ENCODE measurements at regions not wholly inside any gene's neighbourhood (a gene's known extent, or its start where the extent isn't known, plus 50 kb on each side); places are given as distances from the start of the nearest gene placed in this dataset.

DNA sequence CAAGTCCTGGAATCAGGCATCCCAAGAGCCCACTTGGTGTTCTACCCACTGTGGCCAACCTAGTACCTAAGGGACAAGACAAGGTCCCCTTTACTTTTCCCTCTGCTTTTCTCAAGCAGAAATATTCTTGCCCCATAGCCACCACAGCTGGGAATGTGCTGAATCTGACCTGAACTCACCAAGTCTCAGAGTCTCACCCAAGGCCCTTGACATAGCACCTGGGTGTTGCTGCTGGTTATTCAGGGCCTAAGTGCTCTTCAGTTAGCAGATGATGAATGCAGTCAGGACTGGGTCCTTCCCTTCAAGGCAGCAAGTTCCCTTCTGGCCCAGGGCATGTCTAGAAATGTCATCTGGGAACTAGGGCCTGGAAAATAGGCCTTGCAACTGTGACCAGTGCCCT is 201.8 kb upstream of the SERP2 start:
- ChIA-PET POLR2A (no interaction called here), CTCF (no interaction called here)
- no peak for DNase-seq (ENCODE audit: extremely low spot score)
- no peak for TF ChIP-seq LEF1 (IDR thresholded peaks at IDR 0.05; ENCODE audit: borderline replicate concordance)

DNA sequence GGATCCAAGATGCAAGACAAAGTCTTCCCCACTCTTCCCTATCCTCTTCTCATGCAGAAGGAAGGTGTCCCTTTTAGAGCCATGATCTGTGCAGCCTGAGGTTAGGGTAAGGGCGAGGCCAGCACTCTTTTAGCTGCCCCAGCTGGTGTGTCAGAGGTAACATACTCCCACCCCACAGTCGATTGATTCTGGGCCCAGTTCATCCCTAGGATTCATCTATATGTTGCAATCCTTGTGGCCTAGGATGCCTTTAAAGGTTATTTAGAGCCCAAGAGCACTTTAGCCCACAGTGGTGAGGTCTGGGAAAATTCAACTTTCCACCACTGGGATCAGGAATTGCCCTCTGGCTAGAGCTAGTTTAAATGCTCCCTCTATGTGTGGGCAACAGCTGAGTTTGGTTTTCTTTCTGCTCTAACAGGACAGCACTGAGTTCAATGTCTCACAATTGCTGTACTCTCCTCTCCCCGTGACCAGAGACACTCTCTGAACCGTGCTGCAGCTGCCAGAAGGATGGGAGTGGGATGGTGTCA is 201.3 kb upstream of the SERP2 start:
- ChIA-PET CTCF (no interaction called here), POLR2A (no interaction called here)
- TF ChIP-seq ZNF384 (IDR thresholded peaks at IDR 0.05) (no peak), SP1 (IDR thresholded peaks at IDR 0.05) (no peak)
- DNase-seq (ENCODE audit: extremely low spot score) = no peak

DNA sequence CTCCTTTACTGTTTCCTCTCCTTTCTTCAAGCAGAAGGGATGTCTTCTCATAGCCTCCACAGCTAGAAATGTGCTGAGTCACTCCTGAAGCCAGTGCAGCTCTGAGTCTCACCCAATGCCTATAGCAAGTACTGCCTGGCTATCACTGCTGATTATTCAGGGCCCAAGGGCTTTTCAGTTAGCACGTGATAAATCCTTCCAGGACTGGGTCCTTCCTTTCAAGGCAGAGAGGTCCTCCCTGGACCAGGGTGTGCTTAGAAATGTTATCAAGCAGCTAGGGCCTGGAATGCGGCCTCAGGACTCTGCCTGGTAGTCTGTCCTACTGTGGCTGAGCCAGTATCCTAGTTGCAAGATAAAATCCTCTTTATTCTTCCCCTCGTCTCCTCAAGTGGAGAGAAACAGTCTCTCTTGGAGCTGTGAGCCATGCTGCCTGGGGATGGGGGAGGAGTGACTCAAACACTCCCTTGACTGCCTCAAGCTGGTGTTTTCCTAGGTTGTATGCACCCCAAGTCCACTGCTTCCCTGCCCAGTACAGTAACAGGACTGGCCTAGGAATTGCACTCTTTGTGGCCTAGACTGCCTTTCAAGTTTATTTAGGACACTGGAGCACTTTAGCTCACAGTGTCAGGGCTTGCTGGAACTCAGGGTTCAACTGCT is 198.7 kb upstream of the SERP2 start:
- ChIA-PET CTCF (no interaction called here), POLR2A (no interaction called here)
- DNase-seq (ENCODE audit: extremely low spot score) = no peak
- TF ChIP-seq BHLHE40 (IDR thresholded peaks at IDR 0.05; ENCODE audit: borderline replicate concordance) = no peak
- TF ChIP-seq FOXA1 (IDR thresholded peaks at IDR 0.05) = no peak
- TF ChIP-seq ELF4 (IDR thresholded peaks at IDR 0.05) = no peak
- TF ChIP-seq NFRKB (IDR thresholded peaks at IDR 0.05) = no peak
- TF ChIP-seq, protein P1, sequence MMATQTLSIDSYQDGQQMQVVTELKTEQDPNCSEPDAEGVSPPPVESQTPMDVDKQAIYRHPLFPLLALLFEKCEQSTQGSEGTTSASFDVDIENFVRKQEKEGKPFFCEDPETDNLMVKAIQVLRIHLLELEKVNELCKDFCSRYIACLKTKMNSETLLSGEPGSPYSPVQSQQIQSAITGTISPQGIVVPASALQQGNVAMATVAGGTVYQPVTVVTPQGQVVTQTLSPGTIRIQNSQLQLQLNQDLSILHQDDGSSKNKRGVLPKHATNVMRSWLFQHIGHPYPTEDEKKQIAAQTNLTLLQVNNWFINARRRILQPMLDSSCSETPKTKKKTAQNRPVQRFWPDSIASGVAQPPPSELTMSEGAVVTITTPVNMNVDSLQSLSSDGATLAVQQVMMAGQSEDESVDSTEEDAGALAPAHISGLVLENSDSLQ (IDR thresholded peaks at IDR 0.05) = no peak
- TF ChIP-seq SP1 (IDR thresholded peaks at IDR 0.05) = no peak
- no peak for TF ChIP-seq ZNF384 (IDR thresholded peaks at IDR 0.05)
- TF ChIP-seq TARDBP (IDR thresholded peaks at IDR 0.05) = no peak
- no peak for TF ChIP-seq ARNT (IDR thresholded peaks at IDR 0.05)
- TF ChIP-seq SUZ12 (IDR thresholded peaks at IDR 0.05) = no peak
- no peak for TF ChIP-seq FOXM1 (IDR thresholded peaks at IDR 0.05; ENCODE audit: borderline replicate concordance)
- no peak for TF ChIP-seq L3MBTL2 (conservative IDR thresholded peaks at IDR 0.05)
- no peak for TF ChIP-seq HDGF (IDR thresholded peaks at IDR 0.05; ENCODE audit: borderline replicate concordance)
- TF ChIP-seq FOXK2 (IDR thresholded peaks at IDR 0.05) = no peak
- no peak for TF ChIP-seq LEF1 (IDR thresholded peaks at IDR 0.05; ENCODE audit: borderline replicate concordance)
- TF ChIP-seq CTBP1 (IDR thresholded peaks at IDR 0.05; ENCODE audit: borderline replicate concordance) = no peak

DNA sequence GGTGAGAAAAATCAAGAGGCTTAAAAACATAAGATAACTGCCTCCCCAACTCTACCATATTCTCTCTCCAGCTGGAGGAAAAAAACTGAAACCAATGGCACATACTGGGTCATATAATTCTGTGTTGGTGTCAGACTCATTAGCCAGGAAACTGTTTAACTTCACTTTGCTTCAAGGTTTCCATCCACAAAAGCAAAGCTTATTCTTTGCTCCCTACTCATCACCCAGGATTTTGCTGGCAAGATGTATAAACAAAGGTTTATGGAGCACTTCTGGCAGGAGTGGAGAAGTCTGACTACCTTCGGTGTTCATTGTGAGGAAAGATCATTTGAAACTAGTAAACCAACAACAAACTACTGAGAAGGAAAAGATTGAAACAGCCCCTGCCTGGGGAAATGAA is 197.5 kb upstream of the SERP2 start:
- TF ChIP-seq, protein P1 (IDR thresholded peaks at IDR 0.05) = no peak
- TF ChIP-seq FOXM1 (IDR thresholded peaks at IDR 0.05; ENCODE audit: borderline replicate concordance) = no peak
- ChIA-PET POLR2A (no interaction called here), CTCF (no interaction called here)
- DNase-seq (ENCODE audit: extremely low spot score) = no peak

DNA sequence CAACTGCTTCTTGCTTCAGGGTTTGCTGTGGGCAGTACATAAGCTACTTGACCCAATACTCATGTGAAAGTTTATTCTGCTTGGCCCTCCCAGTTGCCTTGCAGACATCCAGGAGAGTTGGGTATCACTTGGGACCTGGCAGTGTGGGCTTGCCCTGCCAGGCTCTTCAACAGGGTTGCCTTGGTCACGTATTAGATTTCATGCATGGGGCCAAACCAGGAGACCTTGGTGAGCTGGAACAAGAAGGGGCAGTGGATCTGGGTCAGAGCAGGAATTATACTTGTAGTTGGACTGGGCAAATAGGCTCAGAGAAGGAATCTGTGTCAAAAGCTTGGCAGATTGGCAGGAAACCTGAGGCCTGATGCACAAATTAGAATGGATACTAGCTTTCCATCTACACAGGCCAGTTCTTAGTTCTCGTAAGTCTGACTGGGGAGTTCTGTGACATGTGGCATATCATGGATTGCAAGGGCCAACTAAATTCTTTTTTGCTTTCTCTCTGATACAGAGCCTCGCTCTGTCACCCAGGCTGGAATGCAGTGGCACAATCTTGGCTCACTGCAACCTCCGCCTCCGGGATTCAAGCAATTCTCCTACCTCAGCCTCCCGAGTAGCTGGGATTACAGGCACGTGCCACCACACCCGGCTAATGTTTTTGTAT is 192.6 kb upstream of the SERP2 start:
- POLR2A ChIA-PET = no interaction called here
- TF ChIP-seq ELF4 (IDR thresholded peaks at IDR 0.05) = no peak
- TF ChIP-seq SUZ12 (IDR thresholded peaks at IDR 0.05) = no peak
- TF ChIP-seq HDGF (IDR thresholded peaks at IDR 0.05; ENCODE audit: borderline replicate concordance) = no peak
- TF ChIP-seq, protein P1 (IDR thresholded peaks at IDR 0.05) = no peak
- TF ChIP-seq ARNT (IDR thresholded peaks at IDR 0.05) = no peak
- no peak for TF ChIP-seq NFRKB (IDR thresholded peaks at IDR 0.05)
- no peak for TF ChIP-seq FOXA1 (IDR thresholded peaks at IDR 0.05)
- CTCF ChIA-PET = no interaction called here
- no peak for DNase-seq (ENCODE audit: extremely low spot score)

DNA sequence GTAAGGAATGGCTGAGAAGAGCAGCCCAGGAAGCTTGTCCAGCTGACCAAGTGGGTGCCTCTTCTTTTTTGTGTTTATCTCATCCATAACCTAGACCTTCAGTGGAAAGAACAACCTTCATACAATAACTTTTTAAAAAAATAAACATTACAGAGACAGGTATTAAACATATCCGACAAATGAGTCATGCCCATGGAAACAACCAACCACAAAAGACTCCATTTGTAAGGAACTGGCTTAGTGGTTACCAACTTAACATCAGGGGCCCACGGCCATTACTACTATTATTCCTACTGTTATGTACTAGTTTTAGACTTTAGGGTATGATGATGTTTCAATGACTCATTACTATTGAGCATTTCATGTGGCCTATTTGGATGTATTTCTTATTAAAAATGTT is 191.7 kb upstream of the SERP2 start:
- TF ChIP-seq SUZ12 (IDR thresholded peaks at IDR 0.05) (no peak), LEF1 (IDR thresholded peaks at IDR 0.05; ENCODE audit: borderline replicate concordance) (no peak), TARDBP (IDR thresholded peaks at IDR 0.05) (no peak), ELF4 (IDR thresholded peaks at IDR 0.05) (no peak), ARNT (IDR thresholded peaks at IDR 0.05) (no peak), L3MBTL2 (conservative IDR thresholded peaks at IDR 0.05) (no peak), CTBP1 (IDR thresholded peaks at IDR 0.05; ENCODE audit: borderline replicate concordance) (no peak), FOXK2 (IDR thresholded peaks at IDR 0.05) (no peak), ZNF384 (IDR thresholded peaks at IDR 0.05) (no peak), BHLHE40 (IDR thresholded peaks at IDR 0.05; ENCODE audit: borderline replicate concordance) (no peak), NFRKB (IDR thresholded peaks at IDR 0.05) (no peak), FOXM1 (IDR thresholded peaks at IDR 0.05; ENCODE audit: borderline replicate concordance) (no peak), FOXA1 (IDR thresholded peaks at IDR 0.05) (no peak)
- ChIA-PET CTCF (no interaction called here), POLR2A (no interaction called here)
- DNase-seq (ENCODE audit: extremely low spot score) = no peak

DNA sequence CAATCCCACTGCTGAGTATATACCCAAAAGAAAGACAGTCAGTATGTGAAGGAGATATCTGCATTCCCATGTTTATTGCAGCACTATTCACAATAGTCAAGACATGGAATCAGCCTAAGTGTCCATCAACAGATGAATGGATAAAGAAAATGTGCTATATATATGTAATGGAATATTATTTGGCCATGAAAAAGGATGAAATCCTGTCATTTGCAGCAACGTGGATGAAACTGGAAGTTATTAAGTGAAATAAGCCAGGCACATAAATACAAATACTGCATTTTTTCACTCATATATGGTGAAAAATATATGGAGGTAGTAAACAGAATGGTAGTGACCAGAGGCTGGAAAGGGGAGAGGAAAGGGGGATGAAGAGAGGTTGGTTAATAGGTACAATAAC is 188.9 kb upstream of the SERP2 start:
- no peak for TF ChIP-seq SUZ12 (IDR thresholded peaks at IDR 0.05)
- no peak for TF ChIP-seq SP1 (IDR thresholded peaks at IDR 0.05)
- no peak for TF ChIP-seq FOXK2 (IDR thresholded peaks at IDR 0.05)
- TF ChIP-seq LEF1 (IDR thresholded peaks at IDR 0.05; ENCODE audit: borderline replicate concordance) = no peak
- no peak for TF ChIP-seq ELF4 (IDR thresholded peaks at IDR 0.05)
- no peak for DNase-seq (ENCODE audit: extremely low spot score)
- ChIA-PET POLR2A (no interaction called here), CTCF (no interaction called here)
